ENCODE measurements at regions not wholly inside any gene's neighbourhood (a gene's known extent, or its start where the extent isn't known, plus 50 kb on each side); places are given as distances from the start of the nearest gene placed in this dataset.

DNA sequence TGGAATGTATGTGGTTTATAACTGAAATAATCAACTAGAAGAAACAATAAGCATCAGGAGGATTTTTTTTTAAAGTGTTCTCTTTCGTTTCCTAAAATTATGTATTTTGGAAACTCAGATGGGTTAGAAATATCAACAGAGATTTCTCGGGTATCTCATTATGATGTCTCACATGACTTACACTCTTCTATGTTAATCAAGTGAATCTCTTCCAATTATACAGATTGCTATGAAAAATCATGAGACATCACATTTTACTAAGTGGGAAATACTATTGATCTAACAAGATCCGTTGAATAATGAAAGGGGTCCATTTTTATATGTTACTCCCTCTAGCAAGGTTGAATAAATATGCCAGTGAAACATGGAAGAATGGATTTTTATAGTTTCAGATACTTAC, 54.7 kb upstream of the NRIP1 start:
- no peak for DNase-seq (ENCODE audit: low spot score)
- TF ChIP-seq, protein P1, sequence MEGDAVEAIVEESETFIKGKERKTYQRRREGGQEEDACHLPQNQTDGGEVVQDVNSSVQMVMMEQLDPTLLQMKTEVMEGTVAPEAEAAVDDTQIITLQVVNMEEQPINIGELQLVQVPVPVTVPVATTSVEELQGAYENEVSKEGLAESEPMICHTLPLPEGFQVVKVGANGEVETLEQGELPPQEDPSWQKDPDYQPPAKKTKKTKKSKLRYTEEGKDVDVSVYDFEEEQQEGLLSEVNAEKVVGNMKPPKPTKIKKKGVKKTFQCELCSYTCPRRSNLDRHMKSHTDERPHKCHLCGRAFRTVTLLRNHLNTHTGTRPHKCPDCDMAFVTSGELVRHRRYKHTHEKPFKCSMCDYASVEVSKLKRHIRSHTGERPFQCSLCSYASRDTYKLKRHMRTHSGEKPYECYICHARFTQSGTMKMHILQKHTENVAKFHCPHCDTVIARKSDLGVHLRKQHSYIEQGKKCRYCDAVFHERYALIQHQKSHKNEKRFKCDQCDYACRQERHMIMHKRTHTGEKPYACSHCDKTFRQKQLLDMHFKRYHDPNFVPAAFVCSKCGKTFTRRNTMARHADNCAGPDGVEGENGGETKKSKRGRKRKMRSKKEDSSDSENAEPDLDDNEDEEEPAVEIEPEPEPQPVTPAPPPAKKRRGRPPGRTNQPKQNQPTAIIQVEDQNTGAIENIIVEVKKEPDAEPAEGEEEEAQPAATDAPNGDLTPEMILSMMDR (IDR thresholded peaks at IDR 0.05; ENCODE audit: extremely low read depth, insufficient read depth, missing control alignments) = no peak
- in situ Hi-C loops (cut with MboI; ENCODE audit: low pct_unique_long_range_greater_than_20kb, low sequenced_read_pairs, unreplicated experiment) = no loop called here

DNA sequence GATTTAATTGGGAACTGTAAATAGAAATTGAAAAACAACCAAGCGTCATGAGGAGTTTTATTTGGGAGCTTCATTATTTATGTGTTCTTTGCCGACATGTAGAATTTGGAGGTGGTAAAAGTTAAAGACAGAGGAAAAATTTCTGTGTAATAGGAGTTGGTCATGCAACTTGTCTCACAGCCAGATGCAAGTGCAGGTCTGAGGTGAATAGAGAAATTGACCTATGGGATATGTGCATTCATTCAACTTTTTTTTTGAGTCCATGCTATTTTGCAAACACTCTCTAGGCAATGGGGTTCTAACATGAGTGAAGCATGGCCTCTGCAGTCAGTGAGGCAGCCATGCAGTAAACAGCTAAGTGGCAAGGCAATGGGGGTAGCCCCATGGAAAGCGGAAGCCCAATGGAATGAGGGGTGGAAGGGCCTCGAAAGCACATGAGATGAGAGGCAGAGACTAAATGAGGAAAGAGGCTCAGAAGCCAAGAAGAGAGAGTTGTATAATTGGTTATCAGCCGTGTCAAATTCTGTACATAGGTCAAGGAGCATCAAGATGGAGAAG, 56.4 kb upstream of the NRIP1 start:
- DNase-seq (ENCODE audit: low spot score) = no peak
- TF ChIP-seq, protein P1 (IDR thresholded peaks at IDR 0.05; ENCODE audit: extremely low read depth, insufficient read depth, missing control alignments) = no peak
- in situ Hi-C loops (cut with MboI; ENCODE audit: low pct_unique_long_range_greater_than_20kb, low sequenced_read_pairs, unreplicated experiment) = no loop called here

DNA sequence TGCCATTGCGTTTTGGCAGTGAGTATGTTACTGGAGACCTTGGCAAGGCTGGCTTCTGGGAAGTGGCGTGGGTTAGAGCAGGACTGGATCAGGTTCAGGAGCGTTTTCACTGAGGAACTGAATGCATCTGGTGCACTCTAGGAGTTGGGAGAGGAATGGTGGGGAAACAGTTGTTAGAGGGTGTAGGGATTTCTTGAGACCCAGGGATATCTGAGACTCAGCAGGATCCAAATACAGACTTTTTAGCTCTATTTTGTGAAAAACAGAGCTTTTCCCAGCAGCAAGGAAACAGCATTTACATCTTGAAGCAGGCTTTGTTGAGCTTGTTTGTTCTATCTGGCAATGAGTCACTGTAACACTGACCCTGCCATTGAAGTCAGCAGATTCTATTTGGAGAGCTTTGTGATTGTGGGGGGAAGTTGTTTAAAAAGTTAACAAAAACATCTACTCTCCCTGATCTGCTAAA, 56.9 kb upstream of the NRIP1 start:
- in situ Hi-C loops (cut with MboI; ENCODE audit: low pct_unique_long_range_greater_than_20kb, low sequenced_read_pairs, unreplicated experiment) = no loop called here
- TF ChIP-seq, protein P1 (IDR thresholded peaks at IDR 0.05; ENCODE audit: extremely low read depth, insufficient read depth, missing control alignments) = no peak
- no peak for DNase-seq (ENCODE audit: low spot score)

DNA sequence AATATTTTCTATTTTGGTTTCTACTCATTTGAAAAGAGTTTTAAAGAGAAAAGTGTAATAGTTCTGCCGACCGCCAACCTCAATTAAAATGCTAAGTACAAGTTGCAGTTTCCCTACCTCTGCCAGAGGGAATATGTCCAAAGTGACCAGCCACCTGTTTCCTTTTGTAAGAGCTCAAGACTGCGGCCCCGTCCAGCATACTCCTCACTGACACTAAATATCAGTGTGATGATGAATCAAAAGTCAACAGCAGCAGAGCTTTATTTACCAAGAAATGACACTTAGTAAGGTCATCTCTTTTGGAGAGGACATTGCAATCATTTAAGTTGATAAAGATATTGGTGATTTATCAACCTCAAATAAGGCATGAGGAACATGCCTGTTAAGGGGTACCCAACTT, 57.4 kb upstream of the NRIP1 start:
- TF ChIP-seq, protein P1 (IDR thresholded peaks at IDR 0.05; ENCODE audit: extremely low read depth, insufficient read depth, missing control alignments) = no peak
- in situ Hi-C loops (cut with MboI; ENCODE audit: low pct_unique_long_range_greater_than_20kb, low sequenced_read_pairs, unreplicated experiment) = no loop called here
- no peak for DNase-seq (ENCODE audit: low spot score)

DNA sequence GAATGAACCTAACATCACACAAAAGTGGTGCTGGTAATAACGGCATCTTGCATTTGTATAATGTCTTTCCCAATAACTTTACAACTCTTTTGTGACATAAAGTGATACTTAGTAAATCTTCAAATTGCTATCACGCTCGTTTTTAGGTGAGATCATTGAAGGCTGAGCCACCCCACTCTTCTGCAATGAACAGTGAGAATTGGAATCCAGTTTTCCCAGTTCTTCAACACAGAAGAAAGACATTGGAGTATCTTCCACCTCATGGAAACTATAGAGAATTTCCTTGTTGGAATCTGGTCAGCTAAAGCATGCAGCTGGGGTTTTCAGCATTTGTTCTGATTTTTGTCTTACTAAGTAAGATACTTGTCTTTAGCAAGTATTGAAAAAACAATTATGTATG, 59.9 kb upstream of the NRIP1 start:
- in situ Hi-C loops (cut with MboI; ENCODE audit: low pct_unique_long_range_greater_than_20kb, low sequenced_read_pairs, unreplicated experiment) = no loop called here
- TF ChIP-seq, protein P1 (IDR thresholded peaks at IDR 0.05; ENCODE audit: extremely low read depth, insufficient read depth, missing control alignments) = no peak

DNA sequence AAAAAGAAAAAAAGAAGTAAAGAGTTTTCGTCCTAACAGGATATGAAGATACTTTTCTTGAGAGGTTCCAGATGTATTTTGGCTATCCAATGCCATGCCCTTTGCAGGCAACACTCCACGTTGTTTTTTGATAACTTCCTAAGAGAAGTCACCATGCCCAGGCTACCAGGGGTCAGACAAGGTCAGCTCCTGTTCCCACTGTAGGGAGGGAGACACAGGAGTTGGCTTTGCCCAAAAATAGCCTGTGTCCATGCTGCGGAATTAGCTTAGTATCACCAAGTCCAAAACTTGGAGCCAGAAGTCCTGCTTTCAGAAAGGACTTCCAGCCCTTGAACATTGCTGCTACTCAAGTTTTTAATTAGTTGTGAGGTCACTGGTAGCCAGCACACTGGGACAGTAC, 62.1 kb upstream of the NRIP1 start:
- in situ Hi-C loops (cut with MboI; ENCODE audit: low pct_unique_long_range_greater_than_20kb, low sequenced_read_pairs, unreplicated experiment) = no loop called here
- TF ChIP-seq, protein P1 (IDR thresholded peaks at IDR 0.05; ENCODE audit: extremely low read depth, insufficient read depth, missing control alignments) = no peak
- no peak for DNase-seq (ENCODE audit: low spot score)

More for the DNA sequence above, 59.9 kb upstream of the NRIP1 start:
- no peak for DNase-seq (ENCODE audit: low spot score)
